Activated CD4-positive, alpha-beta T cell treated with anti-CD3 and anti-CD28 coated beads for 36 hours (primary cell): ENCODE measurements at regions not wholly inside any gene's neighbourhood (a gene's known extent, or its start where the extent isn't known, plus 50 kb on each side); places are given as distances from the start of the nearest gene placed in this dataset.

Experiments used
- ATAC-seq: fragments of 200-7000 bp; cut with Tn5 transposase; one replicate; pipeline ENCODE4 v1.10.0; 2021; ENCODE audit warnings: mild to moderate bottlenecking, moderate library complexity
- CTCF ChIA-PET: fragments of 350-600 bp; sonication (Branson Sonifier 250); formaldehyde crosslinking; loops from one replicate; lab custom pipeline; 2021; ENCODE audit warnings: antibody characterized with exemption; lab: Charles Lee
- POLR2A ChIA-PET: fragments of 350-600 bp; sonication (Branson Sonifier 250); formaldehyde crosslinking; loops from one replicate; lab custom pipeline; 2021; ENCODE audit warnings: antibody characterized with exemption, inconsistent platforms; lab: Charles Lee
- DNase-seq: peaks from one replicate; pipeline ENCODE4 v3.0.0-alpha.2; 2020
- H3K27ac Mint-ChIP-seq: one replicate; pipeline ENCODE4 v1.8.0; 2021; ENCODE audit warnings: mixed read lengths
- H3K27me3 Mint-ChIP-seq: one replicate; pipeline ENCODE4 v1.8.0; 2021; ENCODE audit warnings: mixed read lengths
- H3K36me3 Mint-ChIP-seq: one replicate; pipeline ENCODE4 v1.8.0; 2021; ENCODE audit warnings: low read depth, mixed read lengths
- H3K4me1 Mint-ChIP-seq: one replicate; pipeline ENCODE4 v1.8.0; 2021; ENCODE audit warnings: mixed read lengths
- H3K4me3 Mint-ChIP-seq: one replicate; pipeline ENCODE4 v1.8.0; 2021; ENCODE audit warnings: mild to moderate bottlenecking, moderate library complexity, mixed read lengths
- H3K9me3 Mint-ChIP-seq: one replicate; pipeline ENCODE4 v1.8.0; 2021; ENCODE audit warnings: low read depth, mixed read lengths
- intact Hi-C, 2 experiments: fragments of 100-400 bp; cut with DNase I in 1 of 2; cut with micrococcal nuclease in 1 of 2; formaldehyde crosslinking; loops; one replicate each; pipeline versions ENCODE4 v1.14.2 to v1.15.1; 2022 to 2024; cut with DNase I, micrococcal nuclease

DNA sequence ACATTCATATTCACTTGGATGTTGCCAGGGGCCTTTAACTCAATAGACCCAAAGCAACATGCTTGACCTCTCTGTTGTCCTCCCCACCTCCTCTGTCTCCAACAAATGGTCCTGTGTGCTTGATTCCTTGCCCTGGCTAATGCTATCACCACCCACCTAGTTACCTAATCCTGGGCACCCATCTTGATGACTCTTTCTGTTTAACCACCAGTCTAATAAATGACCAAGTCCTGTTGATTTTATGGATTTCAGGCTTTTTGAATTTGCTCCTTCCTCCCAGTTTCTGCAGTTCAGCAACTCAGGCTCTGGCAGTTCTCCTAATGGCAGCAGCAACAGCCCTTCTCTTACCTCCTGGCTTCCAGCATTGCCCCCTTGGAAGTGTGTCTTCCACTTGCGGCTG, 246.3 kb upstream of the KLF4 start:
- POLR2A ChIA-PET, result no interaction called here
- DNase-seq (no peak), ATAC-seq (no peak)
- CTCF ChIA-PET, result no interaction called here
- Mint-ChIP-seq H3K36me3 (no peaks in the 10 kb centered on the region), H3K4me1 (no peaks in the 10 kb centered on the region), H3K27ac (no peak overlapping the region), H3K4me3 (no peak overlapping the region), H3K9me3 (no peaks in the 10 kb centered on the region), H3K27me3 (no peaks in the 10 kb centered on the region)
- intact Hi-C loops, result no loop called here

DNA sequence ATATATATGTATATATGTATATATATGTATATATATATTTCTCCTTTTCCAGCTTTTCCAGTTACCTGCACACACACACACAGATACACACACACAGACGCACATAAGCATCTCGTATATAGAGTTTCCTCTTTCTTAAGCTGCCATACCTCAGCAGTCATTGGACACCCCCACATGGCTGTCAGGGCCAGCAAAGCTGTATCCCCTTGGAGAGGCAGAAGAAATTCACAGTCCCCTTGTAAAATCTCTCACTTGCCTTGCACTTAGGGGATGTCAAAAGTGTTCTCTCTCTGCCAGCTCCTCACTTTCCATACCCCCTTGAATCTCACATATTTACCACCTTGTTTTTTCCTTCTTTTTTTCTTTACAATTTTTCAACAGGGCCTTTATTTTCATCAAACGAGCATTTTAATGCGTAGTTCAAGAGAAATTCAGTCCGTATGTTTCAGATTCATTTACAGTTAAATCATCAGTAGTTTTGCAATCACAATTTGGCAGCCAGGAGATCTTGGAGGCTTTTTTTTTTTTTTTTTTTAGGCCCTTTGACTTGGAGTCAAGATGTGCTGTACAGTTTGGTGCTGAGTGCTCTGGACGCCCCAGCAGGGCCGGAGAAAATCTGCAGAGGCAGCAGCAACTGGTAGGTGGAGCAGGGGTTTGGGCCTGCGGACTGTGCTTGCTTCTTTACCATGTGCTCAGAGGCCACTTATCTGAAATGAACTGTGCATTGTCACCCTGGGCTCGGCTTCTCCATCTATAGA, 244.9 kb upstream of the KLF4 start:
- intact Hi-C loops, result no loop called here
- no peak overlapping the region for H3K4me3 Mint-ChIP-seq

DNA sequence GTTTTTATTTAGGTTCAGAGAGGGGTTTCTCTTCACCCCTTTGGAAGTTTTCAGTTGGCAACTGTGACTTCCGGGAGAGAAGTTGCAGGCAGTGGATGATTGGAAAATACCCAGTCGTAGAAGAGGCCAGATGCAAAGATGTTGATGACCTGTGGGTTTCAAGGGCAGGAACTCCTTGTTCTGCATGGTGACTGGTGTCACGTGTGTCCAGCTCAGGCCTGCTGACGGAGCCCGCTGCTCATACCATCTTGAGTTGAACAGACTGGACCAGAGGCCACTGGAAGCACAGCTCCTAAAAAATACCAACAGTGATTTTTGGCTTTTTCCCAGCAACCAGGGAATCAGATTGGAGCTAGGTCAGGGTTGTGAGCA, 243.9 kb upstream of the KLF4 start:
- Mint-ChIP-seq H3K27ac (no peak overlapping the region), H3K4me3 (no peak overlapping the region), H3K36me3 (no peaks in the 10 kb centered on the region), H3K27me3 (no peaks in the 10 kb centered on the region), H3K9me3 (no peaks in the 10 kb centered on the region), H3K4me1 (no peaks in the 10 kb centered on the region)
- ATAC-seq (no peak), DNase-seq (no peak)
- CTCF ChIA-PET, result no interaction called here
- POLR2A ChIA-PET, result no interaction called here
- intact Hi-C loops, result no loop called here

More for the DNA sequence above, 244.9 kb upstream of the KLF4 start:
- no peaks in the 10 kb centered on the region for H3K36me3 Mint-ChIP-seq
- H3K4me1 Mint-ChIP-seq, result no peaks in the 10 kb centered on the region
- DNase-seq, result no peak
- H3K27me3 Mint-ChIP-seq, result no peaks in the 10 kb centered on the region
- no peaks in the 10 kb centered on the region for H3K9me3 Mint-ChIP-seq
- no peak for ATAC-seq
- CTCF ChIA-PET, result no interaction called here
- POLR2A ChIA-PET, result no interaction called here
- no peak overlapping the region for H3K27ac Mint-ChIP-seq

DNA sequence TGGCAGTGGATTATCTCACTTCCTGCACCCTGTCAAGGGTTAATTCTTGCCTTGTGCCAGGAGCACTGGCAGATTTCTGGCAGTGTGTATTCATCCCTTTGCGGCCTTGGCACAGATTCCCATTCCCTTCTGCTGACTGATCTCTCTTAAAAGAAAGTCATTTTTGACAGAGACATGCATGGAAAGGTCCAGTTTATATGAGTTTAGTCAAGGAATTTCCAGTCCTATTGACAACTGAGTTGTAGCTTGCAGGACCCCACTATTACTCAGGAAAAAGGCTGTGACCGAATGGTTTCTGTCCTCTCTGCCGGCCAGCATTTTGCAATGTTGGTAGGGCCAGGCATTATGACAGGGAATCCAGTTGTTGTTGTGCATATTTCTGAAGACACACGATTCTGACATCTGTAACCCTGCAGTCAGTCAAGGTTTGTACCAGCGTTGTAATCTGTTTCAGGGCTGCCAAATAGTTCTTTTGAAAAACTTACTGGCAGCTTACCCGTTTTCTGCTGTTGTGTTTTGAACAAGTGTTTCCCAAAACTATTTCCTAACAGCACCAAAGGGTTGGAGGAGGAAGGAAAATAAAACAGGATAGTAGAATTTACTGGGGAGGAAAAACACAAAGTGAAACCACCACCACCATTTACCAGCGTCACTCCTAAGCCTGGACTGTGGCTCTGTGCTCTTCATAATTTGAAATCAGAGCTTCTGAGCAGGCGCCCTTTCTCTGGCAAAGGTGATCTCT, 243.4 kb upstream of the KLF4 start:
- intact Hi-C loops, result no loop called here
- Mint-ChIP-seq H3K27ac (no peak overlapping the region), H3K36me3 (no peaks in the 10 kb centered on the region), H3K4me1 (no peaks in the 10 kb centered on the region), H3K4me3 (no peak overlapping the region), H3K9me3 (no peaks in the 10 kb centered on the region), H3K27me3 (no peaks in the 10 kb centered on the region)
- DNase-seq, result no peak
- POLR2A ChIA-PET, result no interaction called here
- no peak for ATAC-seq
- CTCF ChIA-PET, result no interaction called here

DNA sequence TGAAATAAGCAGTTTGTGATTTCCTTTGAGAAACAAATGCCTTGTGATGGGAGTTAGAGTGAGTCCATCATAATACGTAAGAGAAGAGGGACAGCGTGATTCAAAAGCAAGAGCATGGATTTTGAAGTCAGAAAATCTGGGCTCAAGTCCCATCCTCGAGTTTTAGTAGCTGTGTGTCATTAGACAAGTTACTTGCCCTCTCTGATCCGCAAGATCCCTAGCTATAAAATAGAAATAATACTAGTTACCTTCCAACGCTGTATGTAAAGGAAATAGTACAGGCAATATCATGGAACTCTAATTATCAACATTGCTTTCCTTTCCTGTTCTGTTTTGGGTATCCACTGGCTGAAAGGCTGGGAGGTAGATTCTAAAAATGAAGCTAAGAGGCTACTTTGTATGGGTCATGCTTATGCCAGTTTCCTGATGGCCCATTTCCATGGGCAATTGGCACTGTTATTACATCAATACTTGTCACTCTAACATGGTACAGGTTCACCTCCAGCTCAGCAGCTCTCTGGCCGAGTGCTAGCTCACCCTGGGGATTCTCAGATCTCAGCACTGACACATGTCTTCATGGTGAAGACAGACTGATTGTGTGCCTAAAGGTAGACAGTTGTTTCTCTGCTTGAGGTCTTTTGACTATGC, 241.7 kb upstream of the KLF4 start:
- ATAC-seq, result no peak
- intact Hi-C loops, result no loop called here

DNA sequence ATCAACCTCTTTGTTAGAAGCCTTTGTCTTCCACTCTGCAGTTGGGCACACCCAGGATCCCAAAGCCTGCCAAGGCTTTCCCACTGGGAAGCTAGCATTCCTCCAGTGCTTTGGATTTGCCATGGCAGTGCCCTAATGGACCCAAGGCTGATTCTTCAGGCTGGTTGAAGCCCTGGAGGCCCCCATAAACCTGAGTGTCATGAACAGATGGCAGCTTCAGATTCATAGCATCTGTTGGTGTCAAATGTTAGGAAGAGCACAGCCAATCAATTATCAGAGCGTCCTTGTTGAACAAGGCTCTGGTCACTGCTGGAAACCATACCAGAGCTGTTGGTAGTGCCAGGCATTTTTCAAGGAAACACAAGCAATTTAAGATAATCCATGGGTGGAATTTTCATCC, 241.1 kb upstream of the KLF4 start:
- Mint-ChIP-seq H3K27ac (no peak overlapping the region), H3K4me3 (no peak overlapping the region), H3K27me3 (no peaks in the 10 kb centered on the region), H3K36me3 (no peaks in the 10 kb centered on the region), H3K9me3 (no peaks in the 10 kb centered on the region), H3K4me1 (no peaks in the 10 kb centered on the region)
- ATAC-seq (no peak), DNase-seq (no peak)
- POLR2A ChIA-PET, result no interaction called here
- CTCF ChIA-PET, result interaction anchor here (0.6 kb wide), 1 partner anchor 587 kb away, joined by 3 read pairs; no protein-coding TSS in a partner anchor
- intact Hi-C loops, result no loop called here

More for the DNA sequence above, 241.7 kb upstream of the KLF4 start:
- ChIA-PET POLR2A (no interaction called here), CTCF (interaction anchor here (0.6 kb wide), 1 partner anchor 588 kb away, joined by 3 read pairs; no protein-coding TSS in a partner anchor)
- Mint-ChIP-seq H3K36me3 (no peaks in the 10 kb centered on the region), H3K4me3 (no peak overlapping the region), H3K4me1 (no peaks in the 10 kb centered on the region), H3K27me3 (no peaks in the 10 kb centered on the region), H3K27ac (no peak overlapping the region), H3K9me3 (no peaks in the 10 kb centered on the region)
- DNase-seq, result no peak

DNA sequence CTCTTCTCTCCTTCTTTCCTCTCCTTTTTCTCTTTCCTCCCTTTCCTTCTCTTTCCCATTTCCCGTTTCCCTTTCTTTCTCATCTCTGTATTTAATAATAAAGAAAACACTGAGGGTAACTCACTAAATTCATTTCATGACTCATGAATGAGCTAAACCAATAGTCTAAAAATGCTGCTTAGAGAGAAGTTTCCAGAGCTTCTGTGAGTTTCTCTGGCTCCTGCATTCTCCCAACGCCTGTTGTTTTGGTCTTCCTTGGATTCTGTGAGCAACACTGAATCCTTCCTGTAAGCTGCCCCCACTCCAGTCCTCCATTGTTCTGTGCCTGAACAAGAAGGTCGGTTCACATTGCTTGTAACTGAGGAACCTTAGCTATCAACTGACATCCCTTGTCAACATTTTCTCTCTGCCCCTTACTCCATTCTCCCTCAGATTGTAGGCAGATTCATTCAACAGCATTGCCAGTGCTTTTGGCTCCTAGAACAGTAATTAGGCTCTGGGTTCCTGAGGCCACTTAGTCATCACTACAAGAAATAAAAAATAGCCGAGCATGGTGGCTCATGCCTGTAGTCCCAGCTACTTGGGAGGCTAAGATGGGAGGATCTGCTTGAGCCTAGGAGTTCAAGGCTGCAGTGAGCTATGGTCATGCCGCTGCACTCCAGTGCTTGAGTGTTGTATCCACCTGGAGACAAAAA, 237.7 kb upstream of the KLF4 start:
- ATAC-seq, result no peak
- no peak overlapping the region for H3K27ac Mint-ChIP-seq
- no peaks in the 10 kb centered on the region for H3K4me1 Mint-ChIP-seq
- intact Hi-C loops, result no loop called here
- no peak overlapping the region for H3K4me3 Mint-ChIP-seq
- POLR2A ChIA-PET, result no interaction called here
- CTCF ChIA-PET, result interaction anchor here (1.1 kb wide), 1 partner anchor 10 kb away, joined by 3 read pairs; no protein-coding TSS in a partner anchor
- no peaks in the 10 kb centered on the region for H3K36me3 Mint-ChIP-seq
- peaks cover 3% of the 10 kb centered on the region for H3K27me3 Mint-ChIP-seq
- no peaks in the 10 kb centered on the region for H3K9me3 Mint-ChIP-seq
- DNase-seq, result no peak

DNA sequence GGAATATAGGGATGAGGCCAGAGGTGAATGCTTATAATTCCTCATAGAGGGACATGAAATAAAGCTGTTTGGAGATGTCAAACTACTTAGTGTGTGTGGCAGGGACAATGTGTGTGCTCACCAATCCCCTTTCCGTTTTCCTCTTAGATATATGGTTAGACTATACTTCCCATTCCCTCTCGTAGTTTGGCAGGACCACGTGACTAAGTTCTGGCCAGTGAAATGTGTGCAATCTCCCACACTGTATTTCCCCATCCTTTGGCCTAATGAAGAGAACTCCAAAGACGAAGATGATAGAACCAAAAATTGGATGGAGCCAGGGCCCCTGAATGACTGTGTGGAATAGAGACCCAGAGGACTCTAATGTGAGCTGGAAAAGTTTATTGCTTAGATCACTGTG, 233.4 kb upstream of the KLF4 start:
- Mint-ChIP-seq H3K9me3 (no peaks in the 10 kb centered on the region), H3K36me3 (no peaks in the 10 kb centered on the region), H3K4me1 (no peaks in the 10 kb centered on the region), H3K27ac (no peak overlapping the region), H3K27me3 (peaks cover 3% of the 10 kb centered on the region), H3K4me3 (no peak overlapping the region)
- ChIA-PET CTCF (no interaction called here), POLR2A (no interaction called here)
- ATAC-seq, result no peak
- intact Hi-C loops, result no loop called here
- DNase-seq, result no peak

DNA sequence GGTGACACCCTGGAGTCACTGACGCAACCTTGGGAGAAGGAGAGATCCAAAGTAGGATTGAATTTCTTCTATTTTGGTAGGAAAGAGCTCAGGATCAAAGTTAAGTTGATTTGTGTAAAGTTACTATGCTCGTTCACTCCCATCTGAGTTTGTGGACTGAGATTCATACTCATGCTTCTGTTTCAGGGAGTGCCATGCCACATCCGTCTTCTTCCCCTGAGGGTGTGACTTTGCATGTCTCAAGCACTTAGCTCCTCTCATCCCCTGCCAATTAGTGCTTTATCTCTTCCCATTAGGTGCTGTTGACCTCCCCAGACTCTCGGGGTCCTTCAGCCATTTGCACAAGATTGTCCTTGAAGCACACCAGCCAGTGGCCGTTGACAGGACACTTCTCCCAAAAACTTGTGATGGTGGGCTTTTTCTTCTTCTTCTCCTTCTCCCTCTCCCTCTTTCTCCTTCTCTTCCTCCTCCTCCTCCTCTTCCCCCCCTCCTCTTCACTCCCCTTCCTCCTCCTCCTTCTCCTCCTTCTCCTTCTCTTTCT, 232.2 kb upstream of the KLF4 start:
- Mint-ChIP-seq H3K27me3 (peaks cover 3% of the 10 kb centered on the region), H3K9me3 (no peaks in the 10 kb centered on the region), H3K27ac (no peak overlapping the region), H3K36me3 (no peaks in the 10 kb centered on the region), H3K4me1 (no peaks in the 10 kb centered on the region), H3K4me3 (no peak overlapping the region)
- ATAC-seq, result no peak
- ChIA-PET POLR2A (no interaction called here), CTCF (interaction anchor here (0.5 kb wide), 1 partner anchor 35 kb away, joined by 3 read pairs; no protein-coding TSS in a partner anchor)
- intact Hi-C loops, result no loop called here
- no peak for DNase-seq

DNA sequence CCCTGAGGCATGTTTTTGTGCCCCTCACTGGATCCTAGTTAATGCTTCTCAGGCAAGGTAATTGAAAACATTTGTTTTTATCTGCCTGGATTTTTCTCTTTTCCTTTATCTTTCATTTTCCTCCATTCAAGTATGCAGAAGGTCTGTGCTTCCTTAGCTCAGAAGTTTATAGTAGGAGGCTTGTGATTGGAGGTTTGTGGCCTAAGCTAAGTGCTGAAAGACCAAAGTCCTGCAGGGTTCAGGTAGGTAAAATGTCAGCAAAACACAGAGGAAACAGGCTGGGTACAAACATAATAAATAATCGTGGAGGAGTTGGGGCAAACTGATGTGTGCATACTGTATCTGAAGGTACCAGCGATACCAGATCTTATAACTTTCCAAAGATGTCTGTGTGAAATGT, 230.9 kb upstream of the KLF4 start:
- no peak overlapping the region for H3K4me3 Mint-ChIP-seq
- no peaks in the 10 kb centered on the region for H3K36me3 Mint-ChIP-seq
- CTCF ChIA-PET, result no interaction called here
- DNase-seq, result no peak
- H3K4me1 Mint-ChIP-seq, result no peaks in the 10 kb centered on the region
- intact Hi-C loops, result no loop called here
- POLR2A ChIA-PET, result no interaction called here
- no peak for ATAC-seq
- peaks cover 3% of the 10 kb centered on the region for H3K27me3 Mint-ChIP-seq
- H3K27ac Mint-ChIP-seq, result no peak overlapping the region
- no peaks in the 10 kb centered on the region for H3K9me3 Mint-ChIP-seq

DNA sequence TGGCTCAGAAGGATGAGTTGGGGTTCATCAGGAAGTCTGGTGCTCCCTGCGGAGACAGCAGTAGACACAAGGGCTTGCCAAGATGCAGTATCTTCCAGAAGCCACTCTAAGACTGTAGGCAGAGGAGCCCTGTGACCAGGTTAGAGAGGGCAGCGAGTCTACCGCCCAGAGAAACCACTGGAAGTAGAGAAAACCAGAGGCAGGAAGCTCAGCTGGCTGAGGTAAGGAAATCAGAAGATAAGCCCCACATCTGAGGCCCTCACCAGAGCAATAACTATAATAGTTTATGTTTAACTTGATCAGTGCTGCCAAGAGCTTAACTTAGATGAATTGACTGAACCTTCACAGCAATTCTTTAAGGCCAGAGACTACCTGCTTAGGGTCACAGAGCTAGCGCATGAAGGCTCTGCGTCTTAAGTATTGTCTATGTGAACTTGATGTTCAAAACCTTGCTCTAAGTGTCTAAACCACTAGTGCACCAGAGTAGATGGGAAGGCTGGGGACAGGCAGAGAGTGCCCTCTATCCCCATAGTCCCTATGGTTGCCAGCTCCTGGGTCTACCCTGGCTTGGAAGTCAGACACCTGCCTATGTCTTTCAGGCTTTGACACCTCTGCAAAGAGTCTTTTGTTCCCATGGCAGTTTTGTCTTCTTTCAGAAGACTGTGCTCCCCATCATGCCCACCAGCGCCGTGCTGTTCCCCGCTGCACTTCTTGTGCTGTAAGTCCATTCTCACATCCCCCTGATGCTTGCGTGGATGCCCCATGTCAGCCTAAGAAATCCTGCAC, 228.2 kb upstream of the KLF4 start:
- H3K4me3 Mint-ChIP-seq, result no peak overlapping the region
- ChIA-PET POLR2A (no interaction called here), CTCF (no interaction called here)
- H3K9me3 Mint-ChIP-seq, result no peaks in the 10 kb centered on the region
- no peaks in the 10 kb centered on the region for H3K4me1 Mint-ChIP-seq
- DNase-seq (no peak), ATAC-seq (no peak)
- intact Hi-C loops, result no loop called here
- peaks cover 6% of the 10 kb centered on the region for H3K27me3 Mint-ChIP-seq
- no peaks in the 10 kb centered on the region for H3K36me3 Mint-ChIP-seq
- H3K27ac Mint-ChIP-seq, result no peak overlapping the region
